ENCODE measurements at regions not wholly inside any gene's neighbourhood (a gene's known extent, or its start where the extent isn't known, plus 50 kb on each side); places are given as distances from the start of the nearest gene placed in this dataset.

DNA sequence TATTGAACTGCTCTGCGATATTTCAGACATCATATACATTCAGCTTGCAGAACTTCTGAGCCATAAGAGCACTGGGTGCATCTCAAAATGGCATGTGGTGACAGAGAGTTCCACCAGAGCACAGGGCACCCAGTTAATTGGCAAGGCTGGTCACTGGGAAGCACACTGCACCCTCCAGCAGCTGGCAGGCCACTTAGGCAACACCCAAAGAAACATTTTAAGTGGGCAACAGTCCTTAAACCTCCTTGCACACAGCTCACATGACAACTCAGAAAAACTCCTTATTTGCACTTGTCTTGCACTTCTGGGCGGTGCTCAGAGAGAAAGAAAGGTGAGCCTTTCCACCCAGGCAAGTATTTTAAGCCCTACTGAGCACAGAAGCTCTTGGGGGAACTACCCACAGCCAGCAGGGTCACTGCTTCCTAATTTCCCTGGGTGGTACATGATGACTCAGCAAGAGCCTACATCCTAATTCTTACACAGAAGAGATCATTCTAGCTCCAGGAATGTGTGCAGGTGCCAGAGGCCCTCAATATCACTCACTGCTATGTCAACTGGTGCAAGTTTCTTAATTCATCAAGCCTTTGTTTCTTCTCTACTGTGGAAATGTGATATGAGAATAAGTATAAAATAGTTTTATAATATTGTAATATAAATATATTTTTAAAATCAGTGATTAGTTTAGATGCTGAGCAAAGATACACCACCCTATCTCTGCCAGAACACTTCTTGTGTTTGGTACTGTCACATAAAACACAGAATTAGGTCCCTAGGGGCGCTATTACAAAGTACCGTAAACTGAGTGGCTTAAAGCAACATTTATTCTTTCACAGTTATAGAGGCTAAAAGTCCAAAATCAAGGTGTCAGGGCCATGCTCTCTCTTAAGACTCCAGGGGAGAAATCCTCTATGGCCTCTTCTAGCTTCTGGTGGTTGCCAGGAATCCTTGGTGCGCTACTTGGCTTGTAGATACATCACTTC is 155.1 kb upstream of the PPARGC1A start:
- Mint-ChIP-seq H3K27me3 (ENCODE audit: insufficient read depth) (no peaks in the 10 kb centered on the region), H3K36me3 (ENCODE audit: low read depth) (no peaks in the 10 kb centered on the region), H3K4me3 (no peak overlapping the region), H3K9me3 (no peaks in the 10 kb centered on the region), H3K4me1 (ENCODE audit: low read depth) (no peaks in the 10 kb centered on the region), H3K27ac (no peak overlapping the region)
- DNase-seq (ENCODE audit: low spot score), result no peak
- intact Hi-C loops (cut with micrococcal nuclease), result no loop called here

- Mint-ChIP-seq H3K4me1 (ENCODE audit: low read depth) (no peaks in the 10 kb centered on the region), H3K36me3 (ENCODE audit: low read depth) (no peaks in the 10 kb centered on the region)
- intact Hi-C loops (cut with micrococcal nuclease), result no loop called here
Observed at GRCh38 chr4:24042094-24042493, 152.2 kb upstream of the PPARGC1A start.

DNA sequence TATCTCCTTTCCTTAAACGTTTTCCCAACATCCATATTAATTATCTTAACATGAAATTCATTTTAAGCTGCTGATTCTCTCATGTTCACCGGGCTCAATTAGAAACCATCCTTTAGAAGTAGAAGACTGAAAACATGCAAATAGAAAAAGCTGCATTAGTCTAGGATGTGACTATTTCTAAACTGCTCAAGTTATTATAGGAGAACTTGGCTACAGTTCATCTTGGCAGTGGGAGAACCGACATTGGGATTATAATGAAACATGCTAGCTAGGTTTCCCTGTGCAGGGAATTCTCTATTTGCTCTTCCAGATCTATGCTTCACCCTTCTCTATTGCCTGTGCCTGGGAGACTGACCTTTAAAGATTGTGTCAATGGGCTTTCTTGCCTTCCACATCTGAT is 151.0 kb upstream of the PPARGC1A start:
- no peaks in the 10 kb centered on the region for H3K4me1 Mint-ChIP-seq (ENCODE audit: low read depth)
- no peaks in the 10 kb centered on the region for H3K9me3 Mint-ChIP-seq
- H3K4me3 Mint-ChIP-seq, result no peak overlapping the region
- peaks cover 2% of the 10 kb centered on the region for H3K27me3 Mint-ChIP-seq (ENCODE audit: insufficient read depth)
- intact Hi-C loops (cut with micrococcal nuclease), result no loop called here
- no peak overlapping the region for H3K27ac Mint-ChIP-seq
- no peak for DNase-seq (ENCODE audit: low spot score)
- H3K36me3 Mint-ChIP-seq (ENCODE audit: low read depth), result no peaks in the 10 kb centered on the region

More at GRCh38 chr4:24042094-24042493, 152.2 kb upstream of the PPARGC1A start:
- no peak overlapping the region for H3K4me3 Mint-ChIP-seq
- no peaks in the 10 kb centered on the region for H3K27me3 Mint-ChIP-seq (ENCODE audit: insufficient read depth)
- DNase-seq (ENCODE audit: low spot score), result no peak
- no peak overlapping the region for H3K27ac Mint-ChIP-seq
- H3K9me3 Mint-ChIP-seq, result no peaks in the 10 kb centered on the region

GRCh38 chr4:24033626-24034025 is 143.8 kb upstream of the PPARGC1A start:
- H3K4me3 Mint-ChIP-seq, result no peak overlapping the region

DNA sequence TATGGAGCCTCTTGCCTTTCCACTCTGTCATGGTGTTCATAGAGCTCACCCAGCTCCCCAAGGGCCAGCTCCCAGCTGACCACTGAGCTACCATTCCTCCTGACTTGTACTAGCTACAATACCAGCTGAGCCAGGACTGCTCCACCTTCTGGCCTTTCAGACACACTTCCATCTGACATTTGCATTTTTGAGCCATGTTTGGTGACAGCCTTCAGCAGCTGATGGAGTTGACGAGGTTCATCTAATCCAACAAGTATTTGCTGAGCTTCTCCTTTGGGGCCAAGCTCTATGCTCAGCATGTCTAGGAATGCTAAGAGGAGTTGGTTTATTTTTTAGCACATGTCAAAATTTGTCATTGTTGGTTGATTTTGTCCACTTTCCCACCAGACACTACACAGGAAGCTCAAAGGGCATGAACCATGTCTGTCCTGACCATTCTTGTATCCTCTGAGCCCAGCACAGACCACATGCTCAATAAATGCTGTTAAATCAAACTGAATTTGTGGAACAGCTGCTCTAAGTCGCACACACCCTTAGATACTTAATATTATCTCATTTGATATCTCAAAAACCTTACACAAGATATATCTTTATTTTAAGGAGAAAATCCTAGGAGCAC is 142.6 kb upstream of the PPARGC1A start:
- DNase-seq (ENCODE audit: low spot score), result no peak
- Mint-ChIP-seq H3K27ac (no peak overlapping the region), H3K36me3 (ENCODE audit: low read depth) (no peaks in the 10 kb centered on the region), H3K27me3 (ENCODE audit: insufficient read depth) (peaks cover 2% of the 10 kb centered on the region), H3K4me3 (no peak overlapping the region), H3K4me1 (ENCODE audit: low read depth) (no peaks in the 10 kb centered on the region), H3K9me3 (no peaks in the 10 kb centered on the region)
- intact Hi-C loops (cut with micrococcal nuclease), result no loop called here

More at GRCh38 chr4:24033626-24034025, 143.8 kb upstream of the PPARGC1A start:
- no peaks in the 10 kb centered on the region for H3K9me3 Mint-ChIP-seq
- no peak for DNase-seq (ENCODE audit: low spot score)
- no peaks in the 10 kb centered on the region for H3K36me3 Mint-ChIP-seq (ENCODE audit: low read depth)
- H3K4me1 Mint-ChIP-seq (ENCODE audit: low read depth), result no peaks in the 10 kb centered on the region
- no peak overlapping the region for H3K27ac Mint-ChIP-seq
- intact Hi-C loops (cut with micrococcal nuclease), result no loop called here
- H3K27me3 Mint-ChIP-seq (ENCODE audit: insufficient read depth), result peaks cover 2% of the 10 kb centered on the region

GRCh38 chr4:24026596-24026995 is 136.7 kb upstream of the PPARGC1A start:
- H3K27me3 Mint-ChIP-seq (ENCODE audit: insufficient read depth), result no peaks in the 10 kb centered on the region
- DNase-seq (ENCODE audit: low spot score), result no peak
- no peak overlapping the region for H3K4me3 Mint-ChIP-seq
- no peaks in the 10 kb centered on the region for H3K9me3 Mint-ChIP-seq
- H3K27ac Mint-ChIP-seq, result no peak overlapping the region
- no peaks in the 10 kb centered on the region for H3K36me3 Mint-ChIP-seq (ENCODE audit: low read depth)
- H3K4me1 Mint-ChIP-seq (ENCODE audit: low read depth), result no peaks in the 10 kb centered on the region
- intact Hi-C loops (cut with micrococcal nuclease), result no loop called here

- no peaks in the 10 kb centered on the region for H3K4me1 Mint-ChIP-seq (ENCODE audit: low read depth)
- DNase-seq (ENCODE audit: low spot score), result no peak
- intact Hi-C loops (cut with micrococcal nuclease), result no loop called here
- H3K9me3 Mint-ChIP-seq, result no peaks in the 10 kb centered on the region
- no peak overlapping the region for H3K4me3 Mint-ChIP-seq
- no peak overlapping the region for H3K27ac Mint-ChIP-seq
- no peaks in the 10 kb centered on the region for H3K27me3 Mint-ChIP-seq (ENCODE audit: insufficient read depth)
- H3K36me3 Mint-ChIP-seq (ENCODE audit: low read depth), result no peaks in the 10 kb centered on the region
Observed at GRCh38 chr4:24024605-24025004, 134.8 kb upstream of the PPARGC1A start.

DNA sequence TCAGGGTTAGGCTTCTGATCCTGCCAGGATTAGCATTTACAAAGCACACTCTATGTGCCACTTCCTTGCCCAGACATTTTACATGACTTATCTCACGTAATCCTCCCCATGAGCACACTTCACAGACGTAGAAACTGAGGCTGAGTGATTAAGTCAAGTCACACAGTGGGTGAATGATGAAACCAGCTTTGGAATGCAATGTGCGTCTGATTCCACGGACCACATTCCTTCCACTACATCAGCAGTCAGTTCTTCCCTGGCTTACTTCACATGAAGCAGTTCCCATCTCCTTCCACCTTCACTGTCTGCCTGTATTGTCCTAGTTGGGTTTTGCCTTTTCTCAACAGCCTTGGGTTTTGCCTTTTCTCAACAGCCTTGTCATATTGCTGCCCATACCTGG is 134.3 kb upstream of the PPARGC1A start:
- Mint-ChIP-seq H3K9me3 (no peaks in the 10 kb centered on the region), H3K27me3 (ENCODE audit: insufficient read depth) (no peaks in the 10 kb centered on the region), H3K4me1 (ENCODE audit: low read depth) (no peaks in the 10 kb centered on the region), H3K27ac (no peak overlapping the region), H3K36me3 (ENCODE audit: low read depth) (no peaks in the 10 kb centered on the region), H3K4me3 (no peak overlapping the region)
- no peak for DNase-seq (ENCODE audit: low spot score)
- intact Hi-C loops (cut with micrococcal nuclease), result no loop called here

- H3K4me1 Mint-ChIP-seq (ENCODE audit: low read depth), result no peaks in the 10 kb centered on the region
- no peak for DNase-seq (ENCODE audit: low spot score)
- intact Hi-C loops (cut with micrococcal nuclease), result no loop called here
- H3K27me3 Mint-ChIP-seq (ENCODE audit: insufficient read depth), result no peaks in the 10 kb centered on the region
- H3K36me3 Mint-ChIP-seq (ENCODE audit: low read depth), result no peaks in the 10 kb centered on the region
- no peak overlapping the region for H3K4me3 Mint-ChIP-seq
- H3K27ac Mint-ChIP-seq, result no peak overlapping the region
- no peaks in the 10 kb centered on the region for H3K9me3 Mint-ChIP-seq
Observed at GRCh38 chr4:24015782-24016181, 125.9 kb upstream of the PPARGC1A start.

DNA sequence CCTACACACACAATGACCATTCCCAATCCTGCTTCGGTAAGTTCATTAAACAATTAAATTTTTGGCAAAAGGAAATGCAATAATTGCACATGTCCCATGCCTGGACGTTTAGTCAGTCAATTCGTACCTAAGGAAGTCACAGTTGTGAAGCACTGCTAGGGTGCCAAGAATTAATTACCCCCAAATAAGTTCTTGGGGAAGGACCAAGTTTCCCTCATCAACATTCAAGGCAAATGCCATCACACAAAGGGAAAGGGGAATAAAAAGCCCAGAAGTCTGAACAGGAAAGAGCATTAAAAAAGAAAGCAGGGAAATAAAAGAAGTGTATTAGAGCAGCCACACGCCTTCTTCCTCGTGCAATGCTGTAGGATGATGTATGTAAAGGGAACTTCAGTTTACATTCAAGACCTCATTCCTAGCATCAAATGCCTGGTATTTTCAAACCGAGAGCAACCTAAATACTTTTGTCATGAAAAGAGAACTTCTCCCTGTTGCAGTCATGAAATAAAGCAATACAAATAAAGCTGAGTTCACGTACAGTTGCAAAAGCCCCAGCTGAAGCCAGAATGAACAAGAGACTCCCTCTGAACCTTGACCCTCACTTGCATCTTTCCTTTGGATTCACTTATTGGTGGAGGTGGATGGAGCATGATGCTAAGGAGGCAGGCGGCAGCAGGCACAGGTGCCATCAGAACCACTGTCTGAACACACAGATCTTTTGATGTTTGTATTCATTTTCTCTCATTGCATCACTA is 124.0 kb upstream of the PPARGC1A start:
- Mint-ChIP-seq H3K36me3 (ENCODE audit: low read depth) (no peaks in the 10 kb centered on the region), H3K9me3 (no peaks in the 10 kb centered on the region), H3K27me3 (ENCODE audit: insufficient read depth) (no peaks in the 10 kb centered on the region), H3K27ac (no peak overlapping the region), H3K4me3 (no peak overlapping the region), H3K4me1 (ENCODE audit: low read depth) (no peaks in the 10 kb centered on the region)
- no peak for DNase-seq (ENCODE audit: low spot score)
- intact Hi-C loops (cut with micrococcal nuclease), result no loop called here

- H3K27me3 Mint-ChIP-seq (ENCODE audit: insufficient read depth), result no peaks in the 10 kb centered on the region
- H3K27ac Mint-ChIP-seq, result no peak overlapping the region
- intact Hi-C loops (cut with micrococcal nuclease), result no loop called here
- no peaks in the 10 kb centered on the region for H3K9me3 Mint-ChIP-seq
- no peaks in the 10 kb centered on the region for H3K4me1 Mint-ChIP-seq (ENCODE audit: low read depth)
- no peak overlapping the region for H3K4me3 Mint-ChIP-seq
- DNase-seq (ENCODE audit: low spot score), result no peak
- H3K36me3 Mint-ChIP-seq (ENCODE audit: low read depth), result no peaks in the 10 kb centered on the region
Observed at GRCh38 chr4:24010994-24011393, 121.1 kb upstream of the PPARGC1A start.

DNA sequence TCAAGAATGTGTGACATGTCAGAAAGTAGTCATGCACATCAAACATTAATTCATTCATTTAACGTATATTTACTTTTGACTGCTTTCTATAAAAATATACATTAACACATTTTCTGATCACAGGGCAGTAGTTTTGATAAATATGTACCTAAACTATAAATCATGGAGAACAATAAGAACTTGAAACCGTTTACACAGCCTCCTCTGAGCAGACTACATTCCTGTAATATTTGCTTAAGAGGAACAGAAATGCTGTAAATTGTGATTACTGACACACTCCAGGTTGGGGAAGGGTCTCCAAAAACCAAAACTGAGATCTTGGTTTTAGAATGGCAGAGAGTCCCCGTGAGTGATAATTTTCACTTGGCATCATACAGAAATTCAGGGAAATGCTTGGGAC is 120.7 kb upstream of the PPARGC1A start:
- H3K9me3 Mint-ChIP-seq, result no peaks in the 10 kb centered on the region
- DNase-seq (ENCODE audit: low spot score), result no peak
- no peak overlapping the region for H3K4me3 Mint-ChIP-seq
- H3K27ac Mint-ChIP-seq, result no peak overlapping the region
- no peaks in the 10 kb centered on the region for H3K36me3 Mint-ChIP-seq (ENCODE audit: low read depth)
- intact Hi-C loops (cut with micrococcal nuclease), result no loop called here
- H3K4me1 Mint-ChIP-seq (ENCODE audit: low read depth), result no peaks in the 10 kb centered on the region
- H3K27me3 Mint-ChIP-seq (ENCODE audit: insufficient read depth), result no peaks in the 10 kb centered on the region

DNA sequence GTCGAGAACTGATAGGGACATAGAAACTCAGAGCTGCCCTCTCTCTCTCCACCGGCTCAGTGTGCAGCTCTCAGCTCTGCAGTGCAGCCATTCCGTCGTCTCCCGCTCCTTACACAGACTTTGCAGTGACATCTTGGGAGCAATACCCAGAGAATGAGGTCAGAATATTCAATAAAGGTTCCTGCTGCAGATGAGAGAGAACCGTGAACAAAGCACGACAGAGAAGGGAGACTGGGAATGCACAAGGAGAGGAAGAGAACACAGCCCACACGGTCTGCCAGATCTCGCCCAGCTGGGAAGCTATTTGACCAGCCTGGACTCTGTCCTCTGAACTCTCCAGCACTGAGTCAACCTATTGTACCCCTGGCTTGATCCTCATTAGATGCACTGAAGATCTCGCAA is 118.0 kb upstream of the PPARGC1A start:
- Mint-ChIP-seq H3K4me1 (ENCODE audit: low read depth) (no peaks in the 10 kb centered on the region), H3K9me3 (no peaks in the 10 kb centered on the region), H3K27me3 (ENCODE audit: insufficient read depth) (peaks cover 6% of the 10 kb centered on the region), H3K27ac (no peak overlapping the region), H3K4me3 (no peak overlapping the region), H3K36me3 (ENCODE audit: low read depth) (no peaks in the 10 kb centered on the region)
- DNase-seq (ENCODE audit: low spot score), result no peak
- intact Hi-C loops (cut with micrococcal nuclease), result no loop called here
